Breast epithelium (tissue), 4 donors: ENCODE measurements at regions not wholly inside any gene's neighbourhood (a gene's known extent, or its start where the extent isn't known, plus 50 kb on each side); places are given as distances from the start of the nearest gene placed in this dataset.

Experiments
- DNase-seq, 2 donors: peaks; one replicate each; pipeline ENCODE4 v3.0.0-alpha.2; 2019; ENCODE audit warnings: low spot score in 2 of 2
- H3K27ac ChIP-seq, 2 donors: fragments of 200-600 bp; sonication (generic) in 1 of 2; one replicate each; pipeline ENCODE4 v1.5.1; 2016 to 2019; ENCODE audit warnings: mild to moderate bottlenecking in 1 of 2
- H3K27me3 ChIP-seq, 2 donors: fragments of 200-600 bp; sonication (generic) in 1 of 2; one replicate each; pipeline versions ENCODE4 v1.5.1 to v1.6.0; 2017 to 2019; ENCODE audit warnings: control low read depth in 1 of 2, mild to moderate bottlenecking in 1 of 2
- H3K36me3 ChIP-seq: fragments of 200-600 bp; one replicate; pipeline ENCODE4 v1.5.1; 2019
- H3K4me1 ChIP-seq, 2 donors: fragments of 200-600 bp; sonication (generic); one replicate each; pipeline ENCODE4 v1.5.1; 2016 to 2019; ENCODE audit warnings: control low read depth in 1 of 2
- H3K4me3 ChIP-seq, 3 donors: fragments of 200-600 bp; sonication (generic); 1 replicate in 2 of 3; 2 replicates in 1 of 3; pipeline ENCODE4 v1.5.1; 2016 to 2019; ENCODE audit warnings: mild to moderate bottlenecking in 3 of 3, moderate library complexity in 2 of 3
- H3K9me3 ChIP-seq, 2 donors: fragments of 200-600 bp; sonication (generic) in 1 of 2; one replicate each; pipeline ENCODE4 v1.5.1; 2016 to 2019; ENCODE audit warnings: control low read depth in 1 of 2
- POLR2A ChIP-seq: fragments of 450-650 bp; IDR thresholded peaks from one replicate; pipeline ENCODE4 v1.6.1; 2016; ENCODE audit warnings: antibody characterized with exemption, mild to moderate bottlenecking, moderate library complexity
- POLR2AphosphoS5 ChIP-seq, 3 donors: sonication (generic); formaldehyde crosslinking; IDR thresholded peaks; one replicate each; pipeline ENCODE4 v1.6.1; 2017; ENCODE audit warnings: antibody characterized with exemption in 3 of 3
- intact Hi-C: fragments of 100-400 bp; cut with DNase I; formaldehyde crosslinking; loops from one replicate; pipeline ENCODE4 v1.15.1; 2023; ENCODE audit warnings: low total_unique reads
- TF ChIP-seq, protein P1 (sequence below), 3 donors: fragments of 450-650 bp; IDR thresholded peaks; one replicate each; pipeline ENCODE4 v1.5.1; 2016 to 2017; ENCODE audit warnings: antibody characterized with exemption in 3 of 3, mild to moderate bottlenecking in 3 of 3, moderate library complexity in 3 of 3

GRCh38 chr10:106493226-106493625 is 671.3 kb downstream of the SORCS1 start:
- H3K27ac ChIP-seq = no peak overlapping the region
- H3K4me3 ChIP-seq = no peak overlapping the region
- no peaks in the 10 kb centered on the region for H3K36me3 ChIP-seq
- H3K27me3 ChIP-seq = no peaks in the 10 kb centered on the region
- no peaks in the 10 kb centered on the region for H3K9me3 ChIP-seq
- no peaks in the 10 kb centered on the region for H3K4me1 ChIP-seq
- DNase-seq = no peak
- intact Hi-C loops = loop anchor here (5.0 kb wide), 1 partner anchor 789 kb away; no protein-coding TSS in a partner anchor
- TF ChIP-seq, protein P1, sequence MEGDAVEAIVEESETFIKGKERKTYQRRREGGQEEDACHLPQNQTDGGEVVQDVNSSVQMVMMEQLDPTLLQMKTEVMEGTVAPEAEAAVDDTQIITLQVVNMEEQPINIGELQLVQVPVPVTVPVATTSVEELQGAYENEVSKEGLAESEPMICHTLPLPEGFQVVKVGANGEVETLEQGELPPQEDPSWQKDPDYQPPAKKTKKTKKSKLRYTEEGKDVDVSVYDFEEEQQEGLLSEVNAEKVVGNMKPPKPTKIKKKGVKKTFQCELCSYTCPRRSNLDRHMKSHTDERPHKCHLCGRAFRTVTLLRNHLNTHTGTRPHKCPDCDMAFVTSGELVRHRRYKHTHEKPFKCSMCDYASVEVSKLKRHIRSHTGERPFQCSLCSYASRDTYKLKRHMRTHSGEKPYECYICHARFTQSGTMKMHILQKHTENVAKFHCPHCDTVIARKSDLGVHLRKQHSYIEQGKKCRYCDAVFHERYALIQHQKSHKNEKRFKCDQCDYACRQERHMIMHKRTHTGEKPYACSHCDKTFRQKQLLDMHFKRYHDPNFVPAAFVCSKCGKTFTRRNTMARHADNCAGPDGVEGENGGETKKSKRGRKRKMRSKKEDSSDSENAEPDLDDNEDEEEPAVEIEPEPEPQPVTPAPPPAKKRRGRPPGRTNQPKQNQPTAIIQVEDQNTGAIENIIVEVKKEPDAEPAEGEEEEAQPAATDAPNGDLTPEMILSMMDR (IDR thresholded peaks at IDR 0.05) = no peak
- TF ChIP-seq POLR2AphosphoS5 (IDR thresholded peaks at IDR 0.05) = no peak
- no peak for TF ChIP-seq POLR2A

- Histone ChIP-seq H3K27me3 (no peaks in the 10 kb centered on the region), H3K36me3 (no peaks in the 10 kb centered on the region), H3K9me3 (no peaks in the 10 kb centered on the region), H3K27ac (no peak overlapping the region), H3K4me1 (no peaks in the 10 kb centered on the region), H3K4me3 (no peak overlapping the region)
- TF ChIP-seq, protein P1 (IDR thresholded peaks at IDR 0.05) = no peak
- TF ChIP-seq POLR2A (no peak), POLR2AphosphoS5 (IDR thresholded peaks at IDR 0.05) (no peak)
- intact Hi-C loops = no loop called here
- no peak for DNase-seq
These were observed 676.8 kb downstream of the SORCS1 start for GRCh38 chr10:106487726-106488125.

DNA sequence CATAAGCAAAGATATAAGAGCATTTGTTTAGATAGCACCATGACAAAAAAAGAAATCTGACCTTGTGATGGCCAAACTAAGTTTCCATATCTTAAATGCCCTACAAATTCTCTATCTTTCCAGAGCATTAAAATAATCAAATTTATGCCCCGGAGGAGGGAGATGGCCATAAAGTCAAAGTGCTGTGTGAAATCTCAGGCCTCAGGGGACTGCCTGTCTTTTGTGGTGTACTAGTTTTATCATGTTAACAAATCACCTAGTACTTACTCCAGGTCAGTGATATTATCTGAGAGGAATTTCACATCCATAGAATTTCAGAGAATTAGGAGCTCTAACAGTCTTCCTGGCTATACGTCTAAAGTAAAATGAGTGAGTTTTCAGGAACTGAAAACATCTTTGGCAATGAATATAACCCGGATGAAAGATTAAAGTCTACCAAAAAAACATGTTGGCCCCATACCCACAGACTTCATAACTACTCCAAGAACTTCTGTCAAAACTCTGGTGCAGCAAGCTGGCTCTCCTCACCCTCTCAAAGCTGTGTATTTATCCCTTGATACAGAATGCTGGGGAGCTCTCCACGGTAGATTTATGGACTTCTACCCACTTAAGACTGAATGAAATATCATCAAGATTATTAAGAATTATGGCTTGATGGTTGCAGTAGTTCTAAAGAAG is 682.8 kb downstream of the SORCS1 start:
- TF ChIP-seq, protein P1 (IDR thresholded peaks at IDR 0.05) = no peak
- TF ChIP-seq POLR2A = no peak
- Histone ChIP-seq H3K9me3 (no peaks in the 10 kb centered on the region), H3K36me3 (no peaks in the 10 kb centered on the region), H3K27ac (no peak overlapping the region), H3K4me1 (no peaks in the 10 kb centered on the region), H3K27me3 (no peaks in the 10 kb centered on the region), H3K4me3 (no peak overlapping the region)
- intact Hi-C loops = no loop called here
- DNase-seq = no peak

GRCh38 chr10:106479636-106480035 is 684.9 kb downstream of the SORCS1 start:
- H3K27me3 ChIP-seq = no peaks in the 10 kb centered on the region
- H3K4me3 ChIP-seq = no peak overlapping the region
- no peak for DNase-seq
- no peaks in the 10 kb centered on the region for H3K36me3 ChIP-seq
- TF ChIP-seq, protein P1 (IDR thresholded peaks at IDR 0.05) = no peak
- TF ChIP-seq POLR2AphosphoS5 (IDR thresholded peaks at IDR 0.05) (no peak), POLR2A (no peak)
- no peaks in the 10 kb centered on the region for H3K9me3 ChIP-seq
- no peaks in the 10 kb centered on the region for H3K4me1 ChIP-seq
- intact Hi-C loops = no loop called here
- no peak overlapping the region for H3K27ac ChIP-seq

- no peak overlapping the region for H3K27ac ChIP-seq
- no peaks in the 10 kb centered on the region for H3K4me1 ChIP-seq
- H3K9me3 ChIP-seq = no peaks in the 10 kb centered on the region
- TF ChIP-seq POLR2AphosphoS5 (IDR thresholded peaks at IDR 0.05) (no peak), POLR2A (no peak)
- TF ChIP-seq, protein P1 (IDR thresholded peaks at IDR 0.05) = no peak
- H3K4me3 ChIP-seq = no peak overlapping the region
- DNase-seq = no peak
- H3K36me3 ChIP-seq = no peaks in the 10 kb centered on the region
- H3K27me3 ChIP-seq = no peaks in the 10 kb centered on the region
- intact Hi-C loops = no loop called here
These were observed 689.6 kb downstream of the SORCS1 start for GRCh38 chr10:106474876-106475275.
